ENCODE measurements at regions not wholly inside any gene's neighbourhood (a gene's known extent, or its start where the extent isn't known, plus 50 kb on each side); places are given as distances from the start of the nearest gene placed in this dataset.
"Not testable (repeated sequence)": the region's sequence is repeated elsewhere in the genome, so short reads cannot be mapped to it uniquely, and the experiment has no call there.

GRCh38 chr5:154614595-154614994, 136.6 kb upstream of the HAND1 start:
- no peak for DNase-seq

GRCh38 chr5:154614125-154614524, 136.1 kb upstream of the HAND1 start:
- DNase-seq = no peak

- no peak for DNase-seq
Measured at GRCh38 chr5:154612666-154613065, 134.6 kb upstream of the HAND1 start.

GRCh38 chr5:154611341-154611767, 133.3 kb upstream of the HAND1 start:
- DNase-seq = no peak

- DNase-seq = peak; percentile 76
Measured at GRCh38 chr5:154610321-154611154, 132.5 kb upstream of the HAND1 start.

- no peak for DNase-seq
Measured at GRCh38 chr5:154609251-154609650, 131.2 kb upstream of the HAND1 start.

GRCh38 chr5:154608531-154609011, 130.5 kb upstream of the HAND1 start:
- no peak for DNase-seq

- no peak for DNase-seq
Measured at GRCh38 chr5:154607746-154608145, 129.7 kb upstream of the HAND1 start.

- no peak for DNase-seq
Measured at GRCh38 chr5:154606246-154606645, 128.2 kb upstream of the HAND1 start.

GRCh38 chr5:154603953-154604679, 126.1 kb upstream of the HAND1 start:
- DNase-seq = no peak

- DNase-seq = no peak
Measured at GRCh38 chr5:154603485-154603884, 125.5 kb upstream of the HAND1 start.

- DNase-seq = no peak
Measured at GRCh38 chr5:154603011-154603410, 125.0 kb upstream of the HAND1 start.

GRCh38 chr5:154601014-154601413, 123.0 kb upstream of the HAND1 start:
- no peak for DNase-seq

- no peak for DNase-seq
Measured at GRCh38 chr5:154598021-154598420, 120.0 kb upstream of the HAND1 start.

GRCh38 chr5:154596844-154597243, 118.8 kb upstream of the HAND1 start:
- not testable (repeated sequence) for DNase-seq

- DNase-seq = no peak
Measured at GRCh38 chr5:154595662-154596061, 117.6 kb upstream of the HAND1 start.

- DNase-seq = no peak
Measured at GRCh38 chr5:154593796-154594195, 115.8 kb upstream of the HAND1 start.

- DNase-seq = no peak
Measured at GRCh38 chr5:154593071-154593470, 115.0 kb upstream of the HAND1 start.

- no peak for DNase-seq
Measured at GRCh38 chr5:154590093-154590724, 112.2 kb upstream of the HAND1 start.

- no peak for DNase-seq
Measured at GRCh38 chr5:154589511-154589910, 111.5 kb upstream of the HAND1 start.

GRCh38 chr5:154588833-154589425, 110.9 kb upstream of the HAND1 start:
- DNase-seq = not testable (repeated sequence)

- DNase-seq = no peak
Measured at GRCh38 chr5:154588091-154588774, 110.2 kb upstream of the HAND1 start.

All from COR-L47 (cell line).